ENCODE measurements at regions not wholly inside any gene's neighbourhood (a gene's known extent, or its start where the extent isn't known, plus 50 kb on each side); places are given as distances from the start of the nearest gene placed in this dataset.

DNA sequence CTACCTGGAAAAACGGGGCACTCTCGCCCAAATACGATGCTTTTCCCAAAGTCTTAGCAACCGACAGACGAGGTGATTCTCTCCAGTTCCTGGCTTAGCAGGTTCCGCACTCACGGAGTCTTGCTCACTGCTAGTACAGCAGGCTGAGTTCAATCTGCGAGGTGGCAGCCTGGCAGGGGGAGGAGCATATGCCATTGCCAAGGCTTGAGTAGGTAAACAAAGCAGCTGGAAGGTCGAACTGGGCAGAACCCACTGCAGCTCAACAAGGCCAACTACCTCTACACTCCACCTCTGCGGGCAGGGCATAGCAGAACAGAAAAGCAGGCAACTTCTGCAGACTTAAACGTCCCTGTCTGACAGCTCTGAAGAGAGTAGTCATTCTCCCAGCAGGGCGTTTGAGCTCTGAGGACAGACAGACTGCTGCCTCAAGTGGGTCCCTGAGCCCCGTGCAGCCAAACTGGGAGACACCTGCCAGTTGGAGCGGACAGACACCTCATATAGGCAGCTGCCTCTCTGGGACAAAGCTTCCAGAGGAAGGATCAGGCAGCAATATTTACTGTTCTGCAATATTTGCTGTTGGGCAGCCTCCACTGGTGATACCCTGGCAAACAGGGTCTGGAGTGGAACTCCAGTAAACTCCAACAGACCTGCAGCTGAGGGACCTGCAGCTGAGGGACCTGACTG, 73.4 kb upstream of the CADM2 start:
- no peak for DNase-seq

DNA sequence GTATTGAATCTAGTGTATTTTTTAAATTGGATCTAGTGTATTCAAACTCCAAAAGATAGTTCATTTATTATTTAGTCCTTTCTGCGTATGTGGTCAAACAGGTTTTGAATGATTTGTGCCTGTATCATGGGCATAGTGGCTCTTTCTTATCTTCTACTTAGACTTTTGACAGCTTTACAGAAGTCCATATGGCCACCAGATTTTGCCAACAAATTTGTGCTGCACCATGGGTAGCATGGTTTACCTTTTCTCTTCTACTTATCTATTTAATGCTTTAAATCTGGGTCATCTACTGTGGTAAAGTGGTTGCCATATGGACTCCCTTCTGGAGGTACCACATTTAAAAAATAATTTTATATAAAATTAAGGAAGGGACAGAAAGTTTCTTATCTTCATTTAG, 66.9 kb upstream of the CADM2 start:
- DNase-seq, result no peak

DNA sequence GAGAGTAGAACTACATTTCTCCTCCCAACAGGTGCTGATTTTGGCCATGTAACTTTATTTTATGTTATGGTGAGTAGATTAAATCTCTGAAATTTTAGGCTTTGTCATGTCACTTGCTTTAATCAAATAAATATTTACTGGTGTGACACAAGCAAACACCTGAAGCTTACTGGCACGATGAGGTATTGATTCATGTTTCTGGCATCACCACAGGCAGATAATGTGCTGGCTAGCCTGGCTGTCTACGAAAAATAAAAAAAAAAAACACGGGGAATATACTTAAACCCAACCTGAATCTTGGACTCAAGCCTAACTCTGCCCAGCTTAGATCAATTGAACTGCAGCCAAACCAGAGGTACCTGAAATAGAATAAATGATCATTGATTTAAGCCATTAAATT, 65.6 kb upstream of the CADM2 start:
- DNase-seq, result no peak

DNA sequence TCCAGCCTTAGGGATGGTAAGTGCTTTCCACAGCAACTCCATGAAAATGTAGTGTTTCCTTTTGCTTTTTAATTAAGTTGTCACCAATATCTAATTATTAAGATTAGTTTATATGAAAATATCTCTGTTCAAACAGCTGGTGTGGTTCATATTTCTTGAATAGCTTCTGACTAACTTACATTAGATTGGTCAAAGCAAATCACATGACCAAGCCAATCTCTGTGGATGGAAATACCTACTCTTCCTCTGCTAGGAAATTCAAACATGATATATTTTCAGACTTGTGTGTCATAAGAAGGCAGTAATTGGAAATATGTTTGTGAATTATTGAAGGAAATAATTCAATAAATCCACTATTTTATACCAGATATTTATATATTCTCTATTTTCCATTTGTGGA, 54.6 kb upstream of the CADM2 start:
- DNase-seq, result no peak

DNA sequence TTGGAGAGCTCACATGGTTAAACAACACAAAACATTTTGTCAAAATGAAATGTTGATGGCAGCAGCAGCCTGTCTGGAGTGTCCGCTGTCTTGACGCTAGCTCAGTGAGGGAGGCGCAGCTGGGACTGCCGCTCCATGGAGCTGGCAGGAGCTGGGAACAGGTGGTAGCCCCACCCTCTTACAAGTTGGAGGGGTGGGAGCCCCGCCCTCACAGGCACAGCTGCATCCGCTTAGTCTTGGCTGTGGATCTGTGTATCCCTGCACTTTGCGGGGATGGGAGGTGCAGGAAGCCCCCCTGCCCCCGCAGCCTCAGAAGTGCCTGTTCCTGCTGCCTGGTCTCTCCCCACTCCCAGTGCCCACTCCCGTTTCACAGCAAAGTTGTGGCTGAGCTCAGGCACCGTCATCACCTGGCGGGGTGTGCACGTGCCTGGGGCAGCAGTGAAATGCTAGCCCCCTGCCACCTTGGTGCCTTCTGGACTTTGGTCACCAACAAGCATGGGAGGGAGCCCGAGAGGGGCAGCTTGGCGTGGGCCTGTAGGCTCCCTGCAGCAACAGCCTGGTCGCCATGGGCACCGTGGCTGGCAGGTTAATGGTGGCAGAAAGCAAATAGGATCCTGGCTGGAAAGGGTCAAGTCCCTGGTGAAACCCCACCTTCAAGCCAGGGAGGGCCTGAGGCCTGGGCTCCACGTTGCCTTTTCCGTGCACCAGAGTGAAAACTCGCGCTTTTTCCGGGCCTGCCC, 53.8 kb upstream of the CADM2 start:
- no peak for DNase-seq

DNA sequence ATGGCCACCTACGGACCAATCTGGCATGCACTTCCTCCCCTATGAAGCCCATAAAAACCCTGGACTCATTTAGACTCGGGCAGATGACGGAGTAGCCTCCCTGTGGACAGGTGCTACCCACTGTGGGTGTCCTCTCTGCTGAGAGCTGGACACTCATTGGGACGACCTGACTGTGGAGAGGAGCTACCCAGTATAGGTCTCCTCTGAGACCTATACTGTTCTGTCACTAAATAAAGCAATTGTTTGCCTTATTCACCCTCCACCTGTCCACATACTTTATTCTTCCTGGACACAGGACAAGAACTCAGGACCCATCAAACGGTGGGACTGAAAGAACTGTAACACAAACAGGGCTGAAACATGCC, 53.3 kb upstream of the CADM2 start:
- no peak for DNase-seq

DNA sequence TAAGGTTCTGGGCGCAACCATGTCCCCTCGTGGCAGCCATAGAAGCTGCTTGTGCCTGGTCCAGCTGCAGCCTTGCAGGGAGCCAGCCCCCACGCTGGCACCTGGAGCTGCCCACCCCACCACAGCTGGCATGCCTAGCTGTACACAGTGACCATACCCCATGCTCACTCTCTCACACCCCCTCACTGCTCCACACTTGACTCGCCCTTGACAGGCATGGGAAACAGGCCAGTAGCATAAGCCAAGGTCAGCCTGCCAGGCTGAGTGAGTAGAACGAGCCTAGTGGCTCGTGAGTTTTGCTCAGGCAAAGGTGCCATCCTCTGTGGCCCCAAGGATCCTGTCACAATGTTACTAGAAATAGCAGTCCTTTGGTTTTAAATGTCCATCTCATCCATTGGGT, 52.7 kb upstream of the CADM2 start:
- no peak for DNase-seq
